Epithelial cell of esophagus (primary cell): ENCODE measurements at regions not wholly inside any gene's neighbourhood (a gene's known extent, or its start where the extent isn't known, plus 50 kb on each side); places are given as distances from the start of the nearest gene placed in this dataset.

Experiments
- DNase-seq: peaks from one replicate; pipeline ENCODE4 v3.0.0; 2010; ENCODE audit warnings: low read depth
- H3K4me3 ChIP-seq: 2 replicates; pipeline ENCODE4 v1.5.1; 2011; ENCODE audit warnings: mild to moderate bottlenecking, low read length, control low read depth
- CTCF ChIP-seq: IDR thresholded peaks from 2 replicates; pipeline ENCODE4 v1.5.1; 2011; ENCODE audit warnings: low read depth, mild to moderate bottlenecking, low read length, control low read depth, inconsistent platforms; ENCODE audit not compliant: insufficient read depth; ENCODE audit errors: missing control alignments

- H3K4me3 ChIP-seq = no peak overlapping the region
- no peak for DNase-seq
- no peak for TF ChIP-seq CTCF
Measured at GRCh38 chr21:38166173-38166535, 90.6 kb upstream of the KCNJ15 start.

GRCh38 chr21:38167345-38167744 is 89.4 kb upstream of the KCNJ15 start:
- no peak for TF ChIP-seq CTCF
- no peak for DNase-seq
- H3K4me3 ChIP-seq = no peak overlapping the region

- no peak overlapping the region for H3K4me3 ChIP-seq
- peak; percentile 82 for TF ChIP-seq CTCF
- DNase-seq = peak; percentile 71
Measured at GRCh38 chr21:38170283-38170682, 86.5 kb upstream of the KCNJ15 start.

- peak; percentile 33 for TF ChIP-seq CTCF
- DNase-seq = peak; percentile 22
Measured at GRCh38 chr21:38170704-38171682, 85.8 kb upstream of the KCNJ15 start.

GRCh38 chr21:38171723-38172344 is 85.0 kb upstream of the KCNJ15 start:
- TF ChIP-seq CTCF = no peak
- peak; percentile 42 for DNase-seq
- no peak overlapping the region for H3K4me3 ChIP-seq

More at GRCh38 chr21:38170704-38171682, 85.8 kb upstream of the KCNJ15 start:
- no peak overlapping the region for H3K4me3 ChIP-seq

- H3K4me3 ChIP-seq = no peak overlapping the region
- no peak for TF ChIP-seq CTCF
- DNase-seq = no peak
Measured at GRCh38 chr21:38173276-38174035, 83.3 kb upstream of the KCNJ15 start.
